NCI-H146 (cell line): ENCODE measurements at regions not wholly inside any gene's neighbourhood (a gene's known extent, or its start where the extent isn't known, plus 50 kb on each side); places are given as distances from the start of the nearest gene placed in this dataset.
A peak's percentile ranks its signal among the peaks of the same experiment; 100 is the strongest.
"Not testable (repeated sequence)": the region's sequence is repeated elsewhere in the genome, so short reads cannot be mapped to it uniquely, and the experiment has no call there.

Source experiments
- DNase-seq: peaks from one replicate; lab custom pipeline; 2025; lab: John Stamatoyannopoulos, UW

- no peak for DNase-seq
Measured at GRCh38 chr11:116335078-116335477, 437.7 kb downstream of the BUD13 start.

- no peak for DNase-seq
Measured at GRCh38 chr11:116334596-116334995, 438.2 kb downstream of the BUD13 start.

- no peak for DNase-seq
Measured at GRCh38 chr11:116333001-116333535, 439.7 kb downstream of the BUD13 start.

GRCh38 chr11:116332391-116332790 is 440.4 kb downstream of the BUD13 start:
- DNase-seq = no peak

GRCh38 chr11:116331381-116331780 is 441.4 kb downstream of the BUD13 start:
- DNase-seq = no peak

- no peak for DNase-seq
Measured at GRCh38 chr11:116330439-116331185, 442.2 kb downstream of the BUD13 start.

GRCh38 chr11:116329354-116330090 is 443.3 kb downstream of the BUD13 start:
- no peak for DNase-seq

- DNase-seq = no peak
Measured at GRCh38 chr11:116328851-116329250, 443.9 kb downstream of the BUD13 start.

- DNase-seq = no peak
Measured at GRCh38 chr11:116328391-116328790, 444.4 kb downstream of the BUD13 start.

GRCh38 chr11:116326146-116326545 is 446.6 kb downstream of the BUD13 start:
- no peak for DNase-seq

- no peak for DNase-seq
Measured at GRCh38 chr11:116325247-116325646, 447.5 kb downstream of the BUD13 start.

GRCh38 chr11:116324077-116324476 is 448.7 kb downstream of the BUD13 start:
- DNase-seq = not testable (repeated sequence)

- DNase-seq = no peak
Measured at GRCh38 chr11:116317212-116317611, 455.6 kb downstream of the BUD13 start.

GRCh38 chr11:116314006-116314405 is 458.8 kb downstream of the BUD13 start:
- no peak for DNase-seq

GRCh38 chr11:116312570-116313391 is 460.0 kb downstream of the BUD13 start:
- DNase-seq = peak; percentile 78

GRCh38 chr11:116311206-116311605 is 461.6 kb downstream of the BUD13 start:
- DNase-seq = peak; percentile 97

- peak; percentile 68 for DNase-seq
Measured at GRCh38 chr11:116310698-116311097, 462.1 kb downstream of the BUD13 start.

- no peak for DNase-seq
Measured at GRCh38 chr11:116310226-116310625, 462.6 kb downstream of the BUD13 start.

GRCh38 chr11:116309446-116309845 is 463.3 kb downstream of the BUD13 start:
- DNase-seq = no peak

- no peak for DNase-seq
Measured at GRCh38 chr11:116302756-116303155, 470.0 kb downstream of the BUD13 start.

- DNase-seq = no peak
Measured at GRCh38 chr11:116301141-116301540, 471.6 kb downstream of the BUD13 start.

GRCh38 chr11:116300232-116300631 is 472.6 kb downstream of the BUD13 start:
- no peak for DNase-seq
